ENCODE measurements at regions not wholly inside any gene's neighbourhood (a gene's known extent, or its start where the extent isn't known, plus 50 kb on each side); places are given as distances from the start of the nearest gene placed in this dataset.
"Not testable (repeated sequence)": the region's sequence is repeated elsewhere in the genome, so short reads cannot be mapped to it uniquely, and the experiment has no call there.

DNA sequence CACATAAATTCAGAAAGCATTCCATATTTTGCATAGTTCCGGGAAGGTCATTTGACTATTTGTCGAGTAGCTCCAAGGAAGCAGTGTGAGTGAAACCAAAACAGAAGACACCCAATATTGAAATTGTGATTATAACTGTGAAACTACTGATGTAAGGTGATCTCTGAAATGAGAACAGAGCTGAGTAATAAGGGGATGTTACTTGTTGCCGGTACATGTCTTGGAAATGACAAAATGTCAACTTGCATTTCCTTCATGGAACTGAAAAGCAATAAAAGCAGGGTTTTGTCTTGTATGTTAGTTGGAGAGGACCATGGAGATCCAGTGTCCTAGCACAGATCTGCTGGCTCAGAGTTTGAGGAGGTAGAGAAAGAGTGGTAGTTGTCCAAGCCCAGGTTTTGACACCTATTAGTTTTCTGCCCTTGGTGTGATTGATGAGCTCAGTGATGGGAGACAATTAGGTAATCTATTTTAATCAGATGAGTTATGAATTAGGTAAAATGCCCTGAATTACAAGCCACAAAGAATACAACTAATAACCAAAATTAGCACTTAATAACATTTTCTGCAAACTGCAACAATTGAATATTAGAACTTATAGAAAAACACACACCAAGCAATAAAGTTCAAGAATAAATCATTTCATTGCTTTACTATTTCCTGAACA is 58.7 kb upstream of the ZNF519 start:
- CTCF ChIA-PET; BruUV-seq (replicated peaks); H3K9me3 ChIP-seq (ENCODE audit: low read length); H3F3A ChIP-seq (ENCODE audit: low read length, unreplicated experiment); H3K79me2 ChIP-seq (ENCODE audit: low read length); POLR2A ChIA-PET (ENCODE audit: unreplicated experiment); ATAC-seq; H4K20me1 ChIP-seq (ENCODE audit: low read length); H3K27me3 ChIP-seq (ENCODE audit: low read length); intact Hi-C loops (cut with micrococcal nuclease); H3K9me2 ChIP-seq (replicated peaks; ENCODE audit: low read length); H3K36me3 ChIP-seq (ENCODE audit: low read depth, low read length); H3K4me3 ChIP-seq (ENCODE audit: low read length): not testable (repeated sequence)
- H3K4me2 ChIP-seq (ENCODE audit: low read length), result peak overlapping the region; percentile 66
- H2AFZ ChIP-seq (ENCODE audit: low read length), result 0 out of 2 replicates have a peak overlapping the region, but pooled peaks have one; percentile 30
- peak overlapping the region; percentile 91 for H3K27ac ChIP-seq (ENCODE audit: low read length)
- DNase-seq, result peak; percentile 13
- peak overlapping the region; percentile 58 for H3K9ac ChIP-seq (ENCODE audit: low read length)
- peaks cover 30% of the 10 kb centered on the region for H3K4me1 ChIP-seq (ENCODE audit: insufficient read depth, low read length)

DNA sequence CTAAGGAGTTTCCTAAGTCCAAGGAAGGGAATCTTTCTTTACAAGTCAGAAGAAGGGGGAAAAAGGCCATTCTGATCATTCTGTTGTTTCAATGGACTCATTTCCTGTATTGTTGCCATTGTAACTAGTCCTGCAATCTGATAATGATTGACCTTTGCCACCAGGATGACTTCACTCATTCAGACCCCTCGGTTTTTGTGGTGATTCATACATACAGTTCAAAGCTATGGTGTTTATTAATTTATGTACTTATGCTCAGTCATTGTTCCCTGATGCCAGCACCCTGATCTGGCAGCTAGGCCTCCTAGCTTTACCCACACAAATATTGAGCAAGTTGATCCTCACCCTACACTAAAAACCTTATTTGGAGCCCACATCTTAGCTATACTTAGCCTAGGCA is 57.6 kb upstream of the ZNF519 start:
- peak overlapping the region; percentile 72 for H3K4me2 ChIP-seq (ENCODE audit: low read length)
- peak; percentile 94 for DNase-seq
- H3K9me2 ChIP-seq (replicated peaks; ENCODE audit: low read length), result no peaks in the 10 kb centered on the region
- no peaks in the 10 kb centered on the region for H3K9me3 ChIP-seq (ENCODE audit: low read length)
- H3K9ac ChIP-seq (ENCODE audit: low read length), result peak overlapping the region; percentile 58
- H3K79me2 ChIP-seq (ENCODE audit: low read length), result no peaks in the 10 kb centered on the region
- peaks cover 30% of the 10 kb centered on the region for H3K4me1 ChIP-seq (ENCODE audit: insufficient read depth, low read length)
- BruUV-seq (replicated peaks), result no TSS peak
- peak; percentile 95 for ATAC-seq
- no peaks in the 10 kb centered on the region for H3K27me3 ChIP-seq (ENCODE audit: low read length)
- no peaks in the 10 kb centered on the region for H4K20me1 ChIP-seq (ENCODE audit: low read length)
- no peak overlapping the region for H2AFZ ChIP-seq (ENCODE audit: low read length)
- CTCF ChIA-PET, result no interaction called here
- peaks cover 4% of the 10 kb centered on the region for H3F3A ChIP-seq (ENCODE audit: low read length, unreplicated experiment)
- TF ChIP-seq EZH2 (IDR thresholded peaks at IDR 0.05; ENCODE audit: low read length, unreplicated experiment) (no peak), EZH2phosphoT487 (IDR thresholded peaks at IDR 0.05; ENCODE audit: borderline replicate concordance, low read length) (no peak)
- TF ChIP-seq, protein P1, sequence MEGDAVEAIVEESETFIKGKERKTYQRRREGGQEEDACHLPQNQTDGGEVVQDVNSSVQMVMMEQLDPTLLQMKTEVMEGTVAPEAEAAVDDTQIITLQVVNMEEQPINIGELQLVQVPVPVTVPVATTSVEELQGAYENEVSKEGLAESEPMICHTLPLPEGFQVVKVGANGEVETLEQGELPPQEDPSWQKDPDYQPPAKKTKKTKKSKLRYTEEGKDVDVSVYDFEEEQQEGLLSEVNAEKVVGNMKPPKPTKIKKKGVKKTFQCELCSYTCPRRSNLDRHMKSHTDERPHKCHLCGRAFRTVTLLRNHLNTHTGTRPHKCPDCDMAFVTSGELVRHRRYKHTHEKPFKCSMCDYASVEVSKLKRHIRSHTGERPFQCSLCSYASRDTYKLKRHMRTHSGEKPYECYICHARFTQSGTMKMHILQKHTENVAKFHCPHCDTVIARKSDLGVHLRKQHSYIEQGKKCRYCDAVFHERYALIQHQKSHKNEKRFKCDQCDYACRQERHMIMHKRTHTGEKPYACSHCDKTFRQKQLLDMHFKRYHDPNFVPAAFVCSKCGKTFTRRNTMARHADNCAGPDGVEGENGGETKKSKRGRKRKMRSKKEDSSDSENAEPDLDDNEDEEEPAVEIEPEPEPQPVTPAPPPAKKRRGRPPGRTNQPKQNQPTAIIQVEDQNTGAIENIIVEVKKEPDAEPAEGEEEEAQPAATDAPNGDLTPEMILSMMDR (conservative IDR thresholded peaks at IDR 0.05; ENCODE audit: low read depth, low read length), result no peak
- H3K36me3 ChIP-seq (ENCODE audit: low read depth, low read length), result no peaks in the 10 kb centered on the region
- POLR2A ChIA-PET (ENCODE audit: unreplicated experiment), result interaction anchor here (0.6 kb wide), 1 partner anchor 36 kb away, joined by 6 read pairs; no protein-coding TSS in a partner anchor
- no peak overlapping the region for H3K4me3 ChIP-seq (ENCODE audit: low read length)
- peak overlapping the region; percentile 91 for H3K27ac ChIP-seq (ENCODE audit: low read length)
- intact Hi-C loops (cut with micrococcal nuclease), result no loop called here

DNA sequence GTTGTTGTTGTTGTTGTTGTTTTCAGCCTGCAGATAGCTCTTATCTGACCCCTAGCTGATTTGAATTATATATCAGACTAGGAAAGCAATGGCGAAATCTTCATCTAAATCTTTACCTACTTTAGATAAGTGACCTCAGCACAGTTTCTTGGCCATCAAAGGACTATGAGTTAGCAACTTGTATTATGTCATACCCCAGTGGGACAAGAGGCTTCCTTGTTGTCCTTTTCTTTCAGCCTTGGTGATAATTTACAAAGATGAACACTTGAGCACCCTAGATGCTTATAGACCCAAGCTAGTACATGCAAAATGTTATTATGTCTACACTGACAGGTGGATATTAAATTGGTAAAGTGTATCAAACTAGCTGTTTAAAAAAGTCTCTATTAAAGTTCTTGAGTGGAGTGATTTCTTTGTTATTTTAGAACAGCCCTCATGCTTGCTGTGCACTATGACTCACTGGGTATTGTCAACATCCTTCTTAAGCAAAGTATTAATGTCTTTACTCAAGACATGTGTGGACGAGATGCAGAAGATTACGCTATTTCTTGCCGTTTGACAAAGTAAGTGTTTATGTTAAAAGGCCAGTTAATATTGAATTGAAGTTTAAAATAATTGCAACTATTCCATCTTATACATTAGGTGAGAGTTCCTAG is 56.6 kb upstream of the ZNF519 start:
- CTCF ChIA-PET, result not testable (repeated sequence)

More for the DNA sequence above, 56.6 kb upstream of the ZNF519 start:
- Histone ChIP-seq H3K4me2 (ENCODE audit: low read length) (peak overlapping the region; percentile 72), H3K9ac (ENCODE audit: low read length) (peak overlapping the region; percentile 57), H3K27ac (ENCODE audit: low read length) (peak overlapping the region; percentile 91), H3K4me1 (ENCODE audit: insufficient read depth, low read length) (peaks cover 30% of the 10 kb centered on the region)
- H3K79me2 ChIP-seq (ENCODE audit: low read length); H3K9me2 ChIP-seq (replicated peaks; ENCODE audit: low read length); BruUV-seq (replicated peaks); H4K20me1 ChIP-seq (ENCODE audit: low read length); intact Hi-C loops (cut with micrococcal nuclease); POLR2A ChIA-PET (ENCODE audit: unreplicated experiment); H3K4me3 ChIP-seq (ENCODE audit: low read length); H3F3A ChIP-seq (ENCODE audit: low read length, unreplicated experiment); H2AFZ ChIP-seq (ENCODE audit: low read length); H3K36me3 ChIP-seq (ENCODE audit: low read depth, low read length); H3K27me3 ChIP-seq (ENCODE audit: low read length); H3K9me3 ChIP-seq (ENCODE audit: low read length): not testable (repeated sequence)
- ATAC-seq (peak; percentile 89), DNase-seq (peak; percentile 74)
